ENCODE measurements at regions not wholly inside any gene's neighbourhood (a gene's known extent, or its start where the extent isn't known, plus 50 kb on each side); places are given as distances from the start of the nearest gene placed in this dataset.

GRCh38 chr2:173764094-173764493 is 201.1 kb downstream of the SP3 start:
- in situ Hi-C loops (cut with MboI; ENCODE audit: low sequenced_read_pairs, unreplicated experiment) = no loop called here
- TF ChIP-seq, protein P1, sequence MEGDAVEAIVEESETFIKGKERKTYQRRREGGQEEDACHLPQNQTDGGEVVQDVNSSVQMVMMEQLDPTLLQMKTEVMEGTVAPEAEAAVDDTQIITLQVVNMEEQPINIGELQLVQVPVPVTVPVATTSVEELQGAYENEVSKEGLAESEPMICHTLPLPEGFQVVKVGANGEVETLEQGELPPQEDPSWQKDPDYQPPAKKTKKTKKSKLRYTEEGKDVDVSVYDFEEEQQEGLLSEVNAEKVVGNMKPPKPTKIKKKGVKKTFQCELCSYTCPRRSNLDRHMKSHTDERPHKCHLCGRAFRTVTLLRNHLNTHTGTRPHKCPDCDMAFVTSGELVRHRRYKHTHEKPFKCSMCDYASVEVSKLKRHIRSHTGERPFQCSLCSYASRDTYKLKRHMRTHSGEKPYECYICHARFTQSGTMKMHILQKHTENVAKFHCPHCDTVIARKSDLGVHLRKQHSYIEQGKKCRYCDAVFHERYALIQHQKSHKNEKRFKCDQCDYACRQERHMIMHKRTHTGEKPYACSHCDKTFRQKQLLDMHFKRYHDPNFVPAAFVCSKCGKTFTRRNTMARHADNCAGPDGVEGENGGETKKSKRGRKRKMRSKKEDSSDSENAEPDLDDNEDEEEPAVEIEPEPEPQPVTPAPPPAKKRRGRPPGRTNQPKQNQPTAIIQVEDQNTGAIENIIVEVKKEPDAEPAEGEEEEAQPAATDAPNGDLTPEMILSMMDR (IDR thresholded peaks at IDR 0.05; ENCODE audit: borderline replicate concordance, control extremely low read depth, extremely low read depth, insufficient read depth, missing control alignments) = no peak

GRCh38 chr2:173766537-173767289 is 198.5 kb downstream of the SP3 start:
- DNase-seq (ENCODE audit: low spot score) = no peak
- in situ Hi-C loops (cut with MboI; ENCODE audit: low sequenced_read_pairs, unreplicated experiment) = no loop called here
- TF ChIP-seq, protein P1 (IDR thresholded peaks at IDR 0.05; ENCODE audit: borderline replicate concordance, control extremely low read depth, extremely low read depth, insufficient read depth, missing control alignments) = no peak

More at GRCh38 chr2:173764094-173764493, 201.1 kb downstream of the SP3 start:
- DNase-seq (ENCODE audit: low spot score) = no peak

GRCh38 chr2:173770947-173771678 is 194.1 kb downstream of the SP3 start:
- in situ Hi-C loops (cut with MboI; ENCODE audit: low sequenced_read_pairs, unreplicated experiment) = no loop called here
- TF ChIP-seq, protein P1 (IDR thresholded peaks at IDR 0.05; ENCODE audit: borderline replicate concordance, control extremely low read depth, extremely low read depth, insufficient read depth, missing control alignments) = no peak
- no peak for DNase-seq (ENCODE audit: low spot score)

DNA sequence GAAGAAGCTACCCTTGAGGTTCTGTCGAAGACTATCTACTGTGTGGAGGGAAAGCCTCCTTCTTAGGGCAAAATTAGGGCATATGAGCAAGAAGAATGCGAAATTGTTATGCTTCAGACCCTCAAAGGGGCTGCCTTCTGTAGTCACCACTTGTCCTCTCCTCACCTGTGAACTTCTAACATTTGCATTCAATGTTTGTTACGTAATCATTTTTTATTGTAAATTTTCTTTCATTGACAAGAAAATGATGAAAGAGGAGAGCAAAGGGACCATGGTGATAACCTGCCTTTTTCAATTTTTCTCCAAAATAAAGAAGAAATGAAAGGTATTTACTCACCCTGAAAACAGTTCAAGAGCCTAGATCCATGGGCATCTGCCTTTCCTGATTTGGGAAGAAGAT is 193.0 kb downstream of the SP3 start:
- TF ChIP-seq, protein P1 (IDR thresholded peaks at IDR 0.05; ENCODE audit: borderline replicate concordance, control extremely low read depth, extremely low read depth, insufficient read depth, missing control alignments) = no peak
- no peak for DNase-seq (ENCODE audit: low spot score)
- in situ Hi-C loops (cut with MboI; ENCODE audit: low sequenced_read_pairs, unreplicated experiment) = no loop called here

GRCh38 chr2:173773076-173773475 is 192.1 kb downstream of the SP3 start:
- no peak for DNase-seq (ENCODE audit: low spot score)
- in situ Hi-C loops (cut with MboI; ENCODE audit: low sequenced_read_pairs, unreplicated experiment) = no loop called here
- TF ChIP-seq, protein P1 (IDR thresholded peaks at IDR 0.05; ENCODE audit: borderline replicate concordance, control extremely low read depth, extremely low read depth, insufficient read depth, missing control alignments) = no peak

DNA sequence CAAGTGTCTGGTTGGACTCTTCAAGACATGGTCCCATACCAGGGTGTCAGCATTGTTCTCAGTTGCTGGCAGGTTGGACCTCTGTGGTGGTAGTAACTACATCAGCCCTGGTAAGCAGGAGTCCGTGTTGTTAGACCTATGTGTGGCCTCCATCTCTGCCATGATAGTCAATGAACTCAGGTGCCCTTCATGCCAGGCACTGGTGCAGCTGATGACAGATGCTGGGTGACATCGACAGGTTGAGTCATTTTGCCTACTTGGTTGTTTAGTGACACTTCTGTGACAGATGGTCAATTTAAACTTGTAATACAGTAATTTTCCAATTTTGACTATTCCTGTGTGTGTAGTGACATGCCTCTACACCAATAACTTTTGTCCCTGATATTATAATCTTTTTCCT is 189.7 kb downstream of the SP3 start:
- in situ Hi-C loops (cut with MboI; ENCODE audit: low sequenced_read_pairs, unreplicated experiment) = no loop called here
- TF ChIP-seq, protein P1 (IDR thresholded peaks at IDR 0.05; ENCODE audit: borderline replicate concordance, control extremely low read depth, extremely low read depth, insufficient read depth, missing control alignments) = no peak
- DNase-seq (ENCODE audit: low spot score) = no peak

Measured in GM13976 (cell line).